ENCODE measurements at regions not wholly inside any gene's neighbourhood (a gene's known extent, or its start where the extent isn't known, plus 50 kb on each side); places are given as distances from the start of the nearest gene placed in this dataset.

DNA sequence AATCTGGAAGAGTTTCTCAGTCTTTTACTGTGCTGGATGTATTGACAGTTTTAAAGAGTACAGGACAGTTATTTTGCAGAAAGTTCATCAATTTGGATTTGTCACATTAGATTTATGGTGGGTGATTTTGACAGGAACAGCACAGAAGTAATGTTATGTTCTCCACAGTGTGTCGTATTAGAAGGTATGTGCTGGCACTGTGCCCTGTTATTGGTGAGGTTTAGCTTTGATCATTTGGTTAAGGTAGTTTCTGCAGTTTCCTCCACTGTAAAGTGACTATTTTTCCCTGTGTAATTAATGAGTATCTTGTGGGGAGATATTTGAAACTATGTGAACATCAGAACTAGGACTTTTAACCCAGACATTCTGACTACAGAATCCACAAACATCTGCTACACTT lies 308.5 kb upstream of the TBX3 start:
- 23 to 77% (median 69%) methylated on average over 1 of the region's 1 CpG for WGBS, 3 donors
- no peak overlapping the region for H3K27ac ChIP-seq (ENCODE audit: low read depth, low read length)

DNA sequence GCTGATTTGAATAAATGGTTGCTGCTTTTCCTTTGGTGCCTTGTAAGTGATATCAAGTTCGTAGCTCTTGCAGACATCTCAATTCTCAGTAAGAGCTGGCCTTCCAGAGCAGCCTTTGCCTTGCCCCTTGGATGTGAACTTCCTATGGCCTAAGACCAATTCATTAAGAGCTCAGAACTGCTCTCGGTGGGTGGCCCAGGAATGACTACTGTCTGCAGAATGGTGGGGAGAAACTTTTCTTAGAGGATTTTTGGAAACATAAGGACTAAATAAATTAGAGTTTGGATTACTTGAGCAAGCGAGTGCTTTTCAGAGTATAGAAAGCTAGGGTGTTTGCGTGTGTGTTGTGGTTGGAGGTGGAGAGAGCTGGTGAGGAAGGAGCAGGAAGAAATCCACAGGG lies 306.4 kb upstream of the TBX3 start:
- no peak overlapping the region for H3K27ac ChIP-seq (ENCODE audit: low read depth, low read length)
- 79 to 87% (median 84%) methylated on average over 4 of the region's 4 CpGs for WGBS, 3 donors

DNA sequence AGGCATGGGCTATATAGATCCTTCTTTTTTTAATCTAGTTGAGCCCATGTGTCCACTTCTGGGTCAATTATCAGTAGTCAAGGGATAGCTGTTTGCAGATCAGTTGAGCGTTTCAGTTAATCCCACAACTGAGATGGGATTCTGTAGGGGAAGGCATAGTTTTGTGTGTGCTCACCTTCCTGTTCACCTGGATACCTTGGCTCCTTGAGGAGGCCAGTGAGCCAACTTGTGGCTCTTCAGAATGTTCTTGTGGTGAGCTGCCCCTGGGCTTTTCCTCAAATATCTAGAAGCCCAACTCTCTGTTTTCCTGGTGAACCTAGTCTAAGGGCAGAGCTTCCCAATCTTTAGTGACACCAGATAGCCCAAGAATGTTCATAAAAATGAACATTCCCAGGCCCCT lies 302.9 kb upstream of the TBX3 start:
- no peak overlapping the region for H3K27ac ChIP-seq (ENCODE audit: low read depth, low read length)
- WGBS, 3 donors = 93 to 100% (median 94%) methylated on average over 1 of the region's 1 CpG

DNA sequence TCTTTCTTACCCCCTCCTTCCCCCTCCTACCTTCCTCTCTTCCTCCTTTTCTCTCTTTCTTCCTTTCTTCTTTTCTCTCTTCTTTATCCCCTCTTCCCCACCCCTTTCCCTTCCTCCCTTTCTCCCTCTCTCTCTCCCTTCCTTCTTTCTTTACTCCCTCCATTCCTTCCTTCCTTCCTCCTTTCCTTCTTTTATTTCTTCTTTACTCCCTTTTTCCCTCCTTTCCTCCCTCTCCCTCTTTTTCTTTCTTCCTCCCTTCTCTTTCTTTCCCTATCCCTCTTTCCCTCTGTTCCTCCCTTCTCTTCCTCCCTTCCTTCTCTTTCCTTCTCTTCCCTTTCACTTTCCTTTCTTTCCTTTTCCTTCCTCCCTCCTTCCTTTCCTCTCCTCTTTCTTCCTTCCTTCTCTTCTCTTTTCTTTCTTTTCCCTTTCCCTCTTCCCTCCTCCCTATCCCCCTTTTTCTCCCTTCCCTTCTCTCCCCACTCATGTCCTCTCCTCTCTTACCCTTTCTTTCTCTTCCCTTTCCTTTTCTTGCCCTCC lies 302.3 kb upstream of the TBX3 start:
- no peak overlapping the region for H3K27ac ChIP-seq (ENCODE audit: low read depth, low read length)

DNA sequence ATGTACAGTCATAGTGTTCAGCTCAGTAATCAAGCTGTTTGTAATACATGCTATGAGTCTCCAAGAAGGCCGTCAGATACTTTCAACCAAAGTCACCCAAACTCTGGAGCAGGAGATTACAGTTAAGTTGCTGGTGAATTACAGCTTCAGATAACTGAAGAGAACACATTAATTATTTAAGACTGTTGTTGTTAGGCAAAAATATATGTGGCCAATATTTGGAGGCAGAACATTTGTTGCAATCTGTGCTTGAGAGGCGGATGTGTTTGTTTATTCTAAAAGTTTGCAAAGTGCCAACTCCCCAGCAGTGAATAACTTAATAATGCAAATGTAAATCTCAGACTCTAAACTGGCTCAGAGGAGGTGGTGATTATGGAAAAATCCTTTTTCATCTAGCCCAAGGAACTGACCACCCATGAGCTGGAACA lies 300.7 kb upstream of the TBX3 start:
- WGBS, 3 donors = 84 to 93% (median 90%) methylated on average over 2 of the region's 2 CpGs
- no peak overlapping the region for H3K27ac ChIP-seq (ENCODE audit: low read depth, low read length)

- 51 to 65% (median 58%) methylated on average over 2 of the region's 2 CpGs for WGBS, 3 donors
- H3K27ac ChIP-seq (ENCODE audit: low read depth, low read length) = no peak overlapping the region
Observed at GRCh38 chr12:114982760-114983159, 298.8 kb upstream of the TBX3 start.

DNA sequence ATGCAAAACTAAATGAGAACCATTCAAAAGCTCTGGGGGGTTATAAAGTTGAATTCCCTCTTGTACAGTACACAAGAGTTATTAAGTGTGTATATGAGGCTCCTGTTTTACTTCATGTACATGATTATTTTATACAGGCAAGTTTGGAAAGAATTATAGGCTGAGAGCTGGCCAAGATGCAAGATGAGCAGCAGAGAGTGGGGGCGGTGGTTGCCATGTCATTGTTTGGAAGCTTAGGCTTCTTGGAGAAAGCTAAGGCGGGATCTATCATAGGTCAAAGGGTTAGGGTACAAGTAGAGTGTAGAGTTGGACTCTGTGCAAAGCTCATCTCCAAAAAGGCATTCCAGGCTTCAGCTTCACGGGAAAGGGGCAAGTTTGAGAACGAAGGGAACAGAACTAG lies 297.1 kb upstream of the TBX3 start:
- H3K27ac ChIP-seq (ENCODE audit: low read depth, low read length) = no peak overlapping the region
- WGBS, 3 donors = 61 to 70% (median 69%) methylated on average over 4 of the region's 4 CpGs

- H3K27ac ChIP-seq (ENCODE audit: low read depth, low read length) = no peak overlapping the region
Observed at GRCh38 chr12:114976959-114977358, 293.0 kb upstream of the TBX3 start.

DNA sequence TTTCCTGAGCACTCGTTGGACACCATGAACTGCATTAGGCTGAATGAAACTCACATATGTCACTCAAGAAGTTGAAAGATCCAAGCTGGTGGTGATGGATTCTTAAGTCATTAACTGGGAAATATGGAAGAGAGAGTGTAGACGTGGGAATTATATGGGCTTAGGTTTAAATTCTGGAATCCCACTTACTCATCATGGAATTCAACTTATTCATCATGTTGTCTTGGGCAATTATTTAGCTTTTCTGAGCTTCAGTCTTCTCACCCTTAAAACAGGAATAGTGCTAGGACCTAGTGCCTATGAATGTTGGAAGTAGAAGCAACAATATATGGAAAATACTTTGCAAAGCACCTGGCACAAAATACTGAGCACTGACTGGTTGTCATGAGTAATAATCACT lies 292.4 kb upstream of the TBX3 start:
- no peak overlapping the region for H3K27ac ChIP-seq (ENCODE audit: low read depth, low read length)
- WGBS, 3 donors = 74 to 91% (median 89%) methylated on average over 2 of the region's 2 CpGs

DNA sequence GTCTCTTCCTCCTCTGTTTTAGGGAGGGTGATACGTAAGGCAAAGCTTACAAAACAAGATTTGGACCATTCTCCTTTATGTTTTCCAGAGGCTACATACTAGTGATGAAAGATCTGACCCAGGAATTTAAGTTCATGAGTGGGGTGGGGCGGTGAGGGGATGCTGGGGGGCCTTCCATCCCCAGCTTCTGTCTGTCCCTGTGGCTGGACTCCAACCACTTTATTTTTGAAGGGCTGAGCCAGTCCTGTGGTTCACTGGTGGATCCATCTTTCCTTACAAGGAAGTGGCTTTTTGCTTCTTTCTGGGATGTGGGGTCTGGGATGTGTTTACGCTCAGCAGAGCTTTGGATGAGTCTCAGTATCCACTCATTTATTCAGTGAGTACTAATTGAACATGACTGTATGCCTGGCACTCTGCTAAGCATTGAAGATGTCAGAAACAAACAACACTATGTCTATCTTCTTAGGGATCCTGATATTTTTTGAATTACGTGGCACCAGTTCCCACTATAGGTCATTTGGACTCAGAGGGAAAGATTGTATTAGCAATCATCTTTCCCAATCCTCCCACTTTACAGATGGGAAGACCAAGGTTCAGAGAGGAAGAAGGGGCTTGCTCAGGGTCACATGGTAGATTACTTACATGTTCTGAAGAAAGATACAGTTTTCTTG lies 291.8 kb upstream of the TBX3 start:
- 47 to 63% (median 61%) methylated on average over 4 of the region's 4 CpGs for whole genome bisulfite sequencing, 3 donors
- H3K27ac ChIP-seq (ENCODE audit: low read depth, low read length) = no peak overlapping the region

DNA sequence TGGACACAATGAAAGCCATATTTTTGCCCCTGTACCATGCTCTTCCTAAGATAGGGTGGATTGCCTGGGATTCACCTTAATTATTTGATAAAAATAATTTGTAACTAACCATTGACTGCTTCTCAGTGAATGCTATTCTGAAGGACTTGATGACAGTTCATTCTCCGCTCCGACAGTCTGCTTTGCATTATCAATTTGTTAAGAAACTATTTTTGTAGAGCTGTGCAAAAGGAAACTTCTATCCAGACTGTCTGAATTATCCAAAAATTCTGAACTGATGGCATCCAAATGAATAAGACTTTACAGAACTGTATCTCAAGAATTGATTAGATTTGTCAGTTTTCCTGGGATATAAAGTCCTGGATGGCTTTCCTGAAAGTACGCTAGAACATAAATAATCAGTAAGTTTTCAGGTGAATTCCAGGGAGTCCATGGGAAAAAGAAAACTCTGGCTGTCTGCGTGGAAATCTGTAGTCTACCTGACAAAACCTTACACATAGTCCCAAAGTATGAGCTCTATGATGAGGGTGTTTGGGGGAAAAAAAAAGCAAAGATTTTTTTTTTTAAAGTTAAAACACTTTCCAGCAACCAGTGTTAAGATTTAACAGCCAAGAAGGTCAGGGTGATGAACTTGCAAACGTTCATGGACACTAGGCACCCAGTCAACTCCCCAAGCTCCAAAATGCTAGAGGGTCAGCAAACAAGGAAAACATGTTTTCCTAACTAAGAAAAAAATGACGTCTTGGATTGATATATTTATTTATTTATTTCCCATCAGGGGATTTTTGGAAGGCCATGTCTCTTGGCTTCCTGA lies 291.1 kb upstream of the TBX3 start:
- WGBS, 3 donors = 53 to 74% (median 60%) methylated on average over 6 of the region's 6 CpGs
- H3K27ac ChIP-seq (ENCODE audit: low read depth, low read length) = no peak overlapping the region

GRCh38 chr12:114974333-114974732 lies 290.4 kb upstream of the TBX3 start:
- H3K27ac ChIP-seq (ENCODE audit: low read depth, low read length) = no peak overlapping the region
- WGBS, 3 donors = 68 to 87% (median 81%) methylated on average over 2 of the region's 2 CpGs

- WGBS, 3 donors = 68 to 72% (median 71%) methylated on average over 4 of the region's 4 CpGs
- no peak overlapping the region for H3K27ac ChIP-seq (ENCODE audit: low read depth, low read length)
Observed at GRCh38 chr12:114968727-114969126, 284.8 kb upstream of the TBX3 start.

- WGBS, 3 donors = 63 to 76% (median 71%) methylated on average over 5 of the region's 5 CpGs
- H3K27ac ChIP-seq (ENCODE audit: low read depth, low read length) = no peak overlapping the region
Observed at GRCh38 chr12:114967151-114967550, 283.2 kb upstream of the TBX3 start.

DNA sequence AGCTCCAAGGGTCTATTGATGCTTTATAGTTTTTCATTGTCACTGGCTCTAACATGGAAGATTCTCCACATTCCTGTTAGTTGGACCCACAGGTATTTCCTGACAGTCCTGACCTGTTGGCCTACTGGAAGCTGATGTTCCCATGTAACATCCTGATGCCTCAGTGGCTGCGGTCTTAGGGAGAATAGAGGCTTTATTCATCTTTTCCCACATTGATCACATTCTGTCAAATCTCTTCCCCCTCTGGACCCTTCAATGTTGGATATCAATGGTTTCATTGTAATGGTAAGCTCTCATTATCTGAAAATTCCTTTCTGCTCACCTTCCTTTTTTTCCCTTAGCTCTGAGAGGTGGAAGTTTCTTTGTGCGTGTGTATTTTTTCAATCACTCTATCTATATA lies 280.9 kb upstream of the TBX3 start:
- WGBS, 3 donors = 50 to 92% (median 88%) methylated on average over 2 of the region's 2 CpGs
- H3K27ac ChIP-seq (ENCODE audit: low read depth, low read length) = no peak overlapping the region

DNA sequence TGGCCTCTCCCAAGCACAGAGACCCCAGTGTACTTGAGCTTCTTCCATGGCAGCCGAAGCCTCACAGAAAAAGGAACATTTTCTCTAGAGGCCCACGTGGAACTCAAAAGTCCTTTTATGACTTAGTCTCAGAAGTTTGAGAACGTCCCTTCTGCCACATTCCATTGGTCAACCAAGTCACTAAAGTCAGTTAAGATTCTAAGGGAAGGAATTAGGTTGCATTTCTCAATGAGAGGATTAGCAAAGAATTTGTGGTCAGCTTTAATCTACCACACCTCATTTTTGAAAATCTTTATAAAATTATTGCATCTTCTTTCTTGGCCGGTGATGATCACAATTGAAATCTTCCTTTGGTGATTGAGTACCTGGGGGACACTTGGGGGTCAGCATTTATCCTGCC lies 279.9 kb upstream of the TBX3 start:
- no peak overlapping the region for H3K27ac ChIP-seq (ENCODE audit: low read depth, low read length)
- WGBS, 3 donors = 69 to 89% (median 86%) methylated on average over 4 of the region's 4 CpGs

- no peak overlapping the region for H3K27ac ChIP-seq (ENCODE audit: low read depth, low read length)
- WGBS, 3 donors = 39 to 71% (median 66%) methylated on average over 7 of the region's 7 CpGs
Observed at GRCh38 chr12:114961491-114961890, 277.5 kb upstream of the TBX3 start.

- 77 to 89% (median 80%) methylated on average over 4 of the region's 4 CpGs for WGBS, 3 donors
- H3K27ac ChIP-seq (ENCODE audit: low read depth, low read length) = no peak overlapping the region
Observed at GRCh38 chr12:114958538-114958937, 274.6 kb upstream of the TBX3 start.

GRCh38 chr12:114957225-114957624 lies 273.2 kb upstream of the TBX3 start:
- 63 to 79% (median 70%) methylated on average over 5 of the region's 5 CpGs for WGBS, 3 donors
- no peak overlapping the region for H3K27ac ChIP-seq (ENCODE audit: low read depth, low read length)

All from adipose tissue (tissue), 3 donors.